GM18498 (cell line): ENCODE measurements at regions not wholly inside any gene's neighbourhood (a gene's known extent, or its start where the extent isn't known, plus 50 kb on each side); places are given as distances from the start of the nearest gene placed in this dataset.

ENCODE experiments used
- ATAC-seq: cut with Tn5 transposase; IDR thresholded peaks from one replicate; pipeline ENCODE4 v1.9.1; 2021; ENCODE audit warnings: mild to moderate bottlenecking, moderate library complexity; ENCODE audit not compliant: unreplicated experiment

DNA sequence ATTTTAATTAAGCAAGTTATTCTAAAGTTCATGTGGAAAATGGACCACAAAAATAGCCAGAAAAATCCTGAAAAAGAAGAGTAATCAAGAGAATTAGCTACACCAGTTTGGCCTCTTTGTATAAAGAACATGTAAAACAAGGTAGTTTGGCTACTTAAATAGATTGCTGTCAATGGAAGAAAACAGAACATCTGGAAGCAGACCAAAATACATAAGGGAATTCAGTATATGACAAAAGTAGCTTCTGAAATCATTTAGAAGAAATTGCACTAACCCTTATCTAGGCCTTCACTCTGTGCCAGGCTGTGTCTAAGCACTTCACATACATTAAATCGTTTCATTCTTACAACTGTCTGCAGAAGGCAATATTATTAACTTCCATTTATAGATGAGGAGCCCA is 156.6 kb downstream of the PRDM6 start:
- ATAC-seq: no peak

DNA sequence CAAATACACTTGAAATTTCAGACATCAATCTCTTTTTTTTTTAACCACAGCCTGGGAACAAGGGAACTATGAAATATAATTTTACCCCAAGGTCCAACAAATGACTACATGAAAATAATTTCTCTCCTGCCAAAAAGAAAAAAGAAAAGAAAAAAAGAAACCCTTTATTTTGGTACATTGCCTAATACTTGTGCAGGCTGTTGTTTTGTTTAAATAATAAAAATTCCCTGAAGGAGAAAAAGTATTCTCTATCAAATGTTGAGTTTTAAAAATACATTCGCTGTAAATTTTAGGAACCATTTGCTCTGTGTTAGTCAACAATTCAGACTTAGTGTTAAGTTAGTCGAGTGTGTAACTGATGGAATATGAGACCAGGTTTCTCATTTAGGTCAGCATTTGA is 155.4 kb downstream of the PRDM6 start:
- ATAC-seq: no peak
